Astrocyte (in vitro differentiated cells and primary cell): ENCODE measurements at regions not wholly inside any gene's neighbourhood (a gene's known extent, or its start where the extent isn't known, plus 50 kb on each side); places are given as distances from the start of the nearest gene placed in this dataset.

Experiments used
- DNase-seq: peaks from one replicate; pipeline ENCODE4 v3.0.0-alpha.2; 2010; ENCODE audit warnings: low read depth
- FAIRE-seq: peaks from 2 replicates; lab custom pipeline; 2011; peaks lifted over from hg19 to GRCh38; lab: Jason Lieb, UNC
- H2AFZ ChIP-seq: 2 replicates; pipeline ENCODE4 v1.6.0; 2012; ENCODE audit warnings: low read depth, low read length, inconsistent platforms
- H3K27ac ChIP-seq: 2 replicates; pipeline ENCODE4 v1.5.1; 2011; ENCODE audit warnings: low read depth, low read length, inconsistent platforms
- H3K27me3 ChIP-seq: 2 replicates; pipeline ENCODE4 v1.6.0; 2011; ENCODE audit warnings: low read length, inconsistent platforms; ENCODE audit not compliant: insufficient read depth
- H3K36me3 ChIP-seq: 2 replicates; pipeline ENCODE4 v1.5.1; 2011; ENCODE audit warnings: low read length, inconsistent platforms; ENCODE audit not compliant: insufficient read depth
- H3K4me1 ChIP-seq: 2 replicates; pipeline ENCODE4 v1.5.1; 2011; ENCODE audit warnings: low read length, inconsistent platforms; ENCODE audit not compliant: insufficient read depth
- H3K4me2 ChIP-seq: 2 replicates; pipeline ENCODE4 v1.6.0; 2012; ENCODE audit warnings: low read length, inconsistent platforms
- H3K4me3 ChIP-seq: 2 replicates; pipeline ENCODE4 v1.5.1; 2011; ENCODE audit warnings: low read depth, mild to moderate bottlenecking, low read length, inconsistent platforms; ENCODE audit not compliant: insufficient read depth
- H3K79me2 ChIP-seq: 2 replicates; pipeline ENCODE4 v1.6.0; 2012; ENCODE audit warnings: mild to moderate bottlenecking, low read length, inconsistent platforms; ENCODE audit not compliant: insufficient read depth
- H3K9ac ChIP-seq: 2 replicates; pipeline ENCODE4 v1.6.0; 2012; ENCODE audit warnings: mild to moderate bottlenecking, low read length, inconsistent platforms
- H3K9me3 ChIP-seq: 2 replicates; pipeline ENCODE4 v1.5.1; 2012; ENCODE audit warnings: low read depth, mild to moderate bottlenecking, low read length, inconsistent platforms; ENCODE audit not compliant: insufficient read depth
- H4K20me1 ChIP-seq: 2 replicates; pipeline ENCODE4 v1.6.0; 2012; ENCODE audit warnings: low read length, inconsistent platforms; ENCODE audit not compliant: insufficient read depth
- H3K27ac Mint-ChIP-seq: one replicate; pipeline ENCODE4 v1.8.0; 2021; ENCODE audit warnings: mild to moderate bottlenecking, mixed read lengths; ENCODE audit not compliant: unreplicated experiment
- H3K27me3 Mint-ChIP-seq: one replicate; pipeline ENCODE4 v1.8.0; 2021; ENCODE audit warnings: low read depth, mixed read lengths; ENCODE audit not compliant: unreplicated experiment
- H3K36me3 Mint-ChIP-seq: one replicate; pipeline ENCODE4 v1.8.0; 2021; ENCODE audit warnings: low read depth, mixed read lengths; ENCODE audit not compliant: unreplicated experiment
- H3K4me1 Mint-ChIP-seq: one replicate; pipeline ENCODE4 v1.8.0; 2021; ENCODE audit warnings: low read depth, mixed read lengths; ENCODE audit not compliant: unreplicated experiment
- H3K4me3 Mint-ChIP-seq: one replicate; pipeline ENCODE4 v1.8.0; 2021; ENCODE audit warnings: mild to moderate bottlenecking, moderate library complexity, mixed read lengths; ENCODE audit not compliant: unreplicated experiment
- H3K9me3 Mint-ChIP-seq: one replicate; pipeline ENCODE4 v1.8.0; 2021; ENCODE audit warnings: mild to moderate bottlenecking, mixed read lengths; ENCODE audit not compliant: unreplicated experiment
- CTCF ChIP-seq: IDR thresholded peaks from 2 replicates; pipeline ENCODE4 v1.5.1; 2011; ENCODE audit warnings: low read depth, mild to moderate bottlenecking, inconsistent platforms, low read length, moderate library complexity; ENCODE audit not compliant: insufficient read depth
- EZH2 ChIP-seq: IDR thresholded peaks from 2 replicates; pipeline ENCODE4 v1.6.1; 2012; ENCODE audit warnings: mild to moderate bottlenecking, low read length, inconsistent platforms; ENCODE audit not compliant: insufficient read depth

GRCh38 chrX:145682518-145683298, 134.9 kb upstream of the SLITRK2 start:
- Mint-ChIP-seq H3K27me3 (no peaks in the 10 kb centered on the region), H3K36me3 (no peaks in the 10 kb centered on the region), H3K4me1 (no peaks in the 10 kb centered on the region), H3K9me3 (no peaks in the 10 kb centered on the region), H3K4me3 (no peak overlapping the region), H3K27ac (no peak overlapping the region)
- no peaks in the 10 kb centered on the region for H4K20me1 ChIP-seq
- H3K4me1 ChIP-seq, result no peaks in the 10 kb centered on the region
- H2AFZ ChIP-seq, result no peak overlapping the region
- no peak for TF ChIP-seq CTCF
- no peak for TF ChIP-seq EZH2
- H3K4me2 ChIP-seq, result no peak overlapping the region
- no peak overlapping the region for H3K4me3 ChIP-seq
- no peaks in the 10 kb centered on the region for H3K36me3 ChIP-seq
- no peaks in the 10 kb centered on the region for H3K9me3 ChIP-seq
- FAIRE-seq (peak; percentile 47), DNase-seq (no peak)
- no peak overlapping the region for H3K9ac ChIP-seq
- no peak overlapping the region for H3K27ac ChIP-seq
- H3K79me2 ChIP-seq, result no peaks in the 10 kb centered on the region
- H3K27me3 ChIP-seq, result no peaks in the 10 kb centered on the region

- DNase-seq (no peak), FAIRE-seq (no peak)
- no peak overlapping the region for H3K4me2 ChIP-seq
- no peak overlapping the region for H3K4me3 ChIP-seq
- no peaks in the 10 kb centered on the region for H3K9me3 ChIP-seq
- no peaks in the 10 kb centered on the region for H3K4me1 Mint-ChIP-seq
- H3K4me1 ChIP-seq, result no peaks in the 10 kb centered on the region
- TF ChIP-seq CTCF (no peak), EZH2 (no peak)
- no peaks in the 10 kb centered on the region for H3K36me3 ChIP-seq
- no peaks in the 10 kb centered on the region for H3K36me3 Mint-ChIP-seq
- H4K20me1 ChIP-seq, result no peaks in the 10 kb centered on the region
- no peak overlapping the region for H3K4me3 Mint-ChIP-seq
- no peak overlapping the region for H3K27ac Mint-ChIP-seq
- H3K9ac ChIP-seq, result no peak overlapping the region
- H3K79me2 ChIP-seq, result no peaks in the 10 kb centered on the region
- H3K27ac ChIP-seq, result no peak overlapping the region
- no peak overlapping the region for H2AFZ ChIP-seq
- H3K27me3 Mint-ChIP-seq, result no peaks in the 10 kb centered on the region
- H3K9me3 Mint-ChIP-seq, result peaks cover 2% of the 10 kb centered on the region
- no peaks in the 10 kb centered on the region for H3K27me3 ChIP-seq
These were observed 130.5 kb upstream of the SLITRK2 start for GRCh38 chrX:145687146-145687545.

GRCh38 chrX:145687707-145688106, 129.9 kb upstream of the SLITRK2 start:
- peaks cover 2% of the 10 kb centered on the region for H3K9me3 Mint-ChIP-seq
- H3K4me3 Mint-ChIP-seq, result no peak overlapping the region
- no peaks in the 10 kb centered on the region for H3K4me1 ChIP-seq
- H3K27me3 Mint-ChIP-seq, result no peaks in the 10 kb centered on the region
- no peaks in the 10 kb centered on the region for H3K36me3 Mint-ChIP-seq
- no peak overlapping the region for H3K27ac Mint-ChIP-seq
- H3K4me1 Mint-ChIP-seq, result no peaks in the 10 kb centered on the region
- H2AFZ ChIP-seq, result no peak overlapping the region
- FAIRE-seq, result peak; percentile 78
- H3K4me2 ChIP-seq, result no peak overlapping the region
- no peaks in the 10 kb centered on the region for H3K36me3 ChIP-seq
- H3K27me3 ChIP-seq, result no peaks in the 10 kb centered on the region
- H3K79me2 ChIP-seq, result no peaks in the 10 kb centered on the region
- no peak overlapping the region for H3K27ac ChIP-seq
- H3K9ac ChIP-seq, result no peak overlapping the region
- no peaks in the 10 kb centered on the region for H4K20me1 ChIP-seq
- TF ChIP-seq CTCF (no peak), EZH2 (no peak)
- DNase-seq, result no peak
- no peak overlapping the region for H3K4me3 ChIP-seq
- H3K9me3 ChIP-seq, result no peaks in the 10 kb centered on the region
